ENCODE measurements at regions not wholly inside any gene's neighbourhood (a gene's known extent, or its start where the extent isn't known, plus 50 kb on each side); places are given as distances from the start of the nearest gene placed in this dataset.
"Not testable (repeated sequence)": the region's sequence is repeated elsewhere in the genome, so short reads cannot be mapped to it uniquely, and the experiment has no call there.

- DNase-seq (ENCODE audit: low read depth), result peak; percentile 1
Observed at GRCh38 chr9:42239445-42240260, 56.2 kb downstream of the SPATA31A6 start.

GRCh38 chr9:42240261-42240579 is 56.8 kb downstream of the SPATA31A6 start:
- DNase-seq (ENCODE audit: low read depth), result peak; percentile 29

GRCh38 chr9:42243211-42243610 is 59.8 kb downstream of the SPATA31A6 start:
- peak; percentile 39 for DNase-seq (ENCODE audit: low read depth)

- not testable (repeated sequence) for DNase-seq (ENCODE audit: low read depth)
Observed at GRCh38 chr9:42243822-42244221, 60.4 kb downstream of the SPATA31A6 start.

GRCh38 chr9:42268729-42269128 is 85.3 kb downstream of the SPATA31A6 start:
- DNase-seq (ENCODE audit: low read depth), result not testable (repeated sequence)

- DNase-seq (ENCODE audit: low read depth), result not testable (repeated sequence)
Observed at GRCh38 chr9:42269171-42269570, 85.7 kb downstream of the SPATA31A6 start.

GRCh38 chr9:42273191-42273590 is 89.7 kb downstream of the SPATA31A6 start:
- DNase-seq (ENCODE audit: low read depth), result not testable (repeated sequence)

GRCh38 chr9:42275141-42275540 is 91.7 kb downstream of the SPATA31A6 start:
- DNase-seq (ENCODE audit: low read depth), result no peak

GRCh38 chr9:42282531-42283178 is 99.2 kb downstream of the SPATA31A6 start:
- DNase-seq (ENCODE audit: low read depth), result not testable (repeated sequence)

- not testable (repeated sequence) for DNase-seq (ENCODE audit: low read depth)
Observed at GRCh38 chr9:42283179-42283543, 99.7 kb downstream of the SPATA31A6 start.

GRCh38 chr9:42286145-42286845 is 102.8 kb downstream of the SPATA31A6 start:
- not testable (repeated sequence) for DNase-seq (ENCODE audit: low read depth)

- DNase-seq (ENCODE audit: low read depth), result not testable (repeated sequence)
Observed at GRCh38 chr9:42288002-42288864, 104.8 kb downstream of the SPATA31A6 start.

- DNase-seq (ENCODE audit: low read depth), result not testable (repeated sequence)
Observed at GRCh38 chr9:42288865-42289229, 105.4 kb downstream of the SPATA31A6 start.

- not testable (repeated sequence) for DNase-seq (ENCODE audit: low read depth)
Observed at GRCh38 chr9:42300124-42300523, 116.7 kb downstream of the SPATA31A6 start.

GRCh38 chr9:42306625-42307024 is 123.2 kb downstream of the SPATA31A6 start:
- DNase-seq (ENCODE audit: low read depth), result not testable (repeated sequence)

- not testable (repeated sequence) for DNase-seq (ENCODE audit: low read depth)
Observed at GRCh38 chr9:42307449-42307848, 124.0 kb downstream of the SPATA31A6 start.

- DNase-seq (ENCODE audit: low read depth), result not testable (repeated sequence)
Observed at GRCh38 chr9:42310972-42311371, 127.5 kb downstream of the SPATA31A6 start.

- not testable (repeated sequence) for DNase-seq (ENCODE audit: low read depth)
Observed at GRCh38 chr9:42316026-42316425, 132.6 kb downstream of the SPATA31A6 start.

GRCh38 chr9:42317677-42318076 is 134.2 kb downstream of the SPATA31A6 start:
- not testable (repeated sequence) for DNase-seq (ENCODE audit: low read depth)

- not testable (repeated sequence) for DNase-seq (ENCODE audit: low read depth)
Observed at GRCh38 chr9:42323084-42323809, 139.8 kb downstream of the SPATA31A6 start.

GRCh38 chr9:42325142-42325541 is 141.7 kb downstream of the SPATA31A6 start:
- not testable (repeated sequence) for DNase-seq (ENCODE audit: low read depth)

All from LHCN-M2 (cell line).